Sciatic nerve (tissue), 2 donors: ENCODE measurements at regions not wholly inside any gene's neighbourhood (a gene's known extent, or its start where the extent isn't known, plus 50 kb on each side); places are given as distances from the start of the nearest gene placed in this dataset.
A peak's percentile ranks its signal among the peaks of the same experiment; 100 is the strongest.
"Not testable (repeated sequence)": the region's sequence is repeated elsewhere in the genome, so short reads cannot be mapped to it uniquely, and the experiment has no call there.

Experiments used
- ATAC-seq: fragments of 200-7000 bp; cut with Tn5 transposase; one replicate; pipeline ENCODE4 v1.9.1; 2020; ENCODE audit warnings: mild to moderate bottlenecking, moderate library complexity
- DNase-seq: peaks from one replicate; pipeline ENCODE4 v3.0.0-alpha.2; 2020; ENCODE audit warnings: low spot score
- intact Hi-C: fragments of 100-400 bp; cut with DNase I; formaldehyde crosslinking; loops from one replicate; pipeline ENCODE4 v1.14.2; 2022
- donor health status: DM: no; HTN: no; CAD: no.
- donor health status: DM: no; HTN: no; CAD: no.

DNA sequence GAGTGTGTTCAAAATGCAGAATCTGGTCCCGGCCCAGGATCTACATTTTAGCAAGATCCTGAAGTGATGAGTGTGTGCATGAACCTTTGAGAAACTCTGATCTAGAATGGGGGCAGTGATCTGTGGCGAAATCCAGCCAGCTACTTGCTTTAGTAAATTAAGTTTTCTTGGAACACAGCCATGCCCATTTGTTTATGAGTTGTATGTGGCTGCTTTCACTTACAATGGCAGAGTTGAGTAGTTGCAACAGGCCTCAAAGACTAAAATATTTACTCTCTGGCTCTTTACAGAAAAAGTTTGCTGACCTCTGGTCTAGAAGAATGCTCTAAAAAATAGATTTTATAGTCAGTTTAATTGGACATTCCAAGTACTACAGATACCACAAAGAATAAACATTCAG, 588.3 kb downstream of the BNC2 start:
- intact Hi-C loops, result no loop called here
- ATAC-seq, result peak; percentile 22
- DNase-seq, result no peak

DNA sequence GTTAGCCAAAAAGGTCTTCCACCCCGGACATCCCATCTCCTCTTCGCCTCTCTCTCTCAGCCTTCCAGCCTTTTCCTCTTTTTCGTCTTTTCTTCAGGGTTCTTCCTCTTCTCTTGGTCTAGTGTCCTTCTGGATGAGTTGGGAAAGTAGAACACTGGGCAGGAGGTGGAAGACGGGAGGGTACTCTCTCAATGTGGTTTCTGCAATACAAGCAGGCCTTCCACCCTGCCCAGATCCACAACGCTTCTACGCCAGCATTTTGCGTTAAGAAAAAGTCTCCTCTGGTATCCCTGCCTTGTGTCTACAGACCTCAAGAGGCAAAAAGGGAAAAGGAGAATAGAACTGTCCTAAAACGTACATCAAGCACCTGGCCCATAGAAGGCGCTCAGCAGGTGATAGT, 587.8 kb downstream of the BNC2 start:
- no peak for DNase-seq
- intact Hi-C loops, result no loop called here
- peak; percentile 43 for ATAC-seq

DNA sequence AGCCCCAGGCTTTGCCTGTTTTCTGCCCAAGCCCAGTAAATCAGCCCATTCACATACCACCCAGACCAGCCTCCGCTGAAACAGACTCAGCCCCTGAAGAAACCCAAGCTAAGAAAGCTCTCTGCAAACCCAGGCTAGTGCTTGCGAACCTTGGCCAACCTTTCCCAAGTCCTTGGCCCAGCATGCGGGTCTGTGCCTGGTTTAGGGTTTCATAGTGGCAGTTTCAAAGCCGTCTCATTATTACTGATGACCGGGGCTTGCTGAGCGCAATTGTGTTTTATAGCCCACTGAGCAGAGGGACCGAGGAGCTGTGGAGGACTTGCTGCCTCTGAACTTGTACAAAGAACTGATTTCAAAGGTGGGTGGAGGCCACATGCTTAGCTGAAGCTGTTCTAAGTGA, 584.3 kb downstream of the BNC2 start:
- DNase-seq (no peak), ATAC-seq (no peak)
- intact Hi-C loops, result no loop called here

DNA sequence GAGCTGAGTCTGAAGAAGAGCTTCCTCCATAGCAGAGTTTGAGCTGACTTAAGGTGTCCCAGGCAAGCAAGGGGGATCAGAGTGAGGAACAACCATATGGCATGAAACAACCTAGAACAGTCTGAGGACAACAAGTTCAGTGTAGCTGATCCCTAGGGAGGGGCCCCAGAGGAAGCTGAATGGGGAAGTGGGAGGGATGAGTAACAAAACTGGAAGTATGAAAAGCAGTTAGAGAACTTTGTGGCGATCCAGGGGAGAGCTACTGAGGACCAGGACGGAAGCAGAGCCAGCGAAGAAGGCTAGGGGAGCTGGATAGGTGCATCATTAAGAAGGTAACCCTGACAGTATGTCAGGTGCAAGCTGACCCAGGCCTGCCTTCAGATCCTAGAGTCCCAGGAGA, 580.8 kb downstream of the BNC2 start:
- DNase-seq (no peak), ATAC-seq (peak; percentile 42)
- intact Hi-C loops, result no loop called here

DNA sequence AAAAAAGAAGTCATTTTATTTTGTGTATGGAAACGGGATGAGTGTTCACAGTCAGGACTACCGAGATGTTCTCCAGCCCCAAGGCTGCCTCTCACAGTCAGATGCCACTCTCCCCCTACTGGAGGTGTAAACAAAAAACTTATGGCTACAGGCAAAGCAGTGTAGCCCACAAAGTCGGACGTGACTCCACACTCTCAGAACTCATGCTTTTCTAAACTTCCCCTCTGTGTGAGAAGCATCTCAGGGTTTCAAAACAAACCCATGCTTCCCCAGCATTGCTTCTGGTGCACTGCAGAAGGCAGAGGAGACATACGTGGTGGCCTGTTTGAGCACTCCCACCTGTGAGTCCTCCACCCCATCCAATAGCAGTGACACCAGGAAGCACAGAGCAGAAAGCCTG, 580.3 kb downstream of the BNC2 start:
- DNase-seq (no peak), ATAC-seq (no peak)
- intact Hi-C loops, result no loop called here

DNA sequence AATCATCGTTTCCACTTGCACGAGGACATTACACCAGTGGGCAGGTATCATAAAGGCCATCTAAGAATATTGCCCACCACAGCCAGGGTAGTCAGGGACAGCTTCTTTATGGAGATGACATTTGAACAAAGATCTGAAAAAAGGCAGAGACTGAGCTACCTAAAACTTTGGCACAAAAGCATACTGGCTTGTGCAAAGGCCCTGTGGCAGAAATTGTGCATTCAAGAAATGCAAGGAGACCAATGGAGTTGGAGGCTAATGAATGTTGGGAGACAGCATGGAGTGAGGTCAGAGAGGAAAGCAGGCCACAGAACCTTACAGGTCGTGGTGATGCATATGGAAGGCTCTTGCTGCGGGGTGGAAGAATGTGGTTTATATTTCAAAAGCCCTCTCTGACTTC, 578.5 kb downstream of the BNC2 start:
- ATAC-seq (no peak), DNase-seq (no peak)
- intact Hi-C loops, result no loop called here

DNA sequence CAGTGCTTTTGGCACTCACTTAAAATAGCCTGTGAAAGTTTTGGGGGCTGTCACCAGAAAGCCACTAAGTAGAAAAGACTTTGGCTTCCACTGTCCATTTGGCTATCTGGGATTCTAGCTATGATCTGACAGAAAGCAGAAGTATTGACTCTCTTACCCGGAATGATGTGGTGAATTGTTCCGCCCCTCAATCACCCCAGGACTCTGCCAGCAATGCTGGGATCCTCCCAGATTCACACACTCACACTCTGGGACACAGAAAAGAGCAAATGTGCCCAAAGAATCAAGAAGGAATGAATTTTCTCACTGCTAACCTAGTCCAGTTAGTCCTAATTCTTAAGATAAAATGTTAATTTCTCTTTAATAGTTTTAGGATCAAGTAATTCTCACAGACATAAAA, 576.9 kb downstream of the BNC2 start:
- ATAC-seq (peak; percentile 38), DNase-seq (no peak)
- intact Hi-C loops, result no loop called here

DNA sequence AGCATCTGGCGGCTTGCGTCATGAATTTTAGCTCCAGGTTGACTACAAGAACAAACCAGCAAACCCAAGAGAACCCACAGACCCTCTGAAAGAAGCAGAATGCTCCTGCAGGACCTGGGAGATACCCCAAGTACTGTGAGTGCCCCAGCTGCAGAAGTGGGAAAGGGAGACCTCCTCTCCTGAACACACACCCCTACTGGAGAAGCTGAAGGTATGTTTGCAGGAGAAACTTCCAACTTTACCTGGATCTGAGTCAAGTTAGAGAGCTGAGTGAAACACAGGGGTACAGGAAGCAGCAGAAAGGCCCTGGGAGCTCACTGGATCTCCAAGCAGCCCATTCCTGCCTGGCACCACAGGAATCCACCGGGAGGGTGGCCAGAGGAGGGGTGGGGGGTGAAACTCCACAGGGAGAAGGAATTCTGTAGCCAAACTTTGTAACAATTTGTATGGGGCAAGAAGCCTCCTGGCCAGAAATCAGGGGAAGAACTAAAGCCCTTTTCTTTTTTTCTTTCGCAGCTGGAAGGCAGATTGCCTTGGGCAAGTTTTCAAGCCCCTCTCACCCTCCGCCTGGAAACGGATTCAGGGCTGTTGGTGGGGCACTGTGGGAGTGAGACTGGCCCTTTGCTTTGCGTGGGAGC, 576.2 kb downstream of the BNC2 start:
- intact Hi-C loops, result no loop called here
- ATAC-seq (peak; percentile 30), DNase-seq (no peak)

DNA sequence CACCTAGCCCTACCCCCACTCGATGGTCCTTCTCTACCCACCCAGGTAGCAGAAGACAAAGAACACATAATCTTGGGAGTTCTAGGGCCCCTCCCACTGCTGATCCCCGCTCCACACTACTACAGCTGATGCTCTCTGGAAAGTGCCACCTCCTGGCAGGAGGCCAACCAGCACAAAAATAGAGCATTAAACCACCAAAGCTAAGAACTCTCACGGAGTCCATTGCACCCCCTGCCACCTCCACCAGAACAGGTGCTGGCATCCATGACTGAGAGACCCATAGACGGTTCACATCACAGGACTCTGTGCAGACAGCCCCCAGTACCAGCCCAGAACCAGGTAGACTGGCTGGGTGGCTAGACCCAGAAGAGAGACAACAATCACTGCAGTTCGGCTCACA, 575.5 kb downstream of the BNC2 start:
- intact Hi-C loops, ATAC-seq, DNase-seq: not testable (repeated sequence)

DNA sequence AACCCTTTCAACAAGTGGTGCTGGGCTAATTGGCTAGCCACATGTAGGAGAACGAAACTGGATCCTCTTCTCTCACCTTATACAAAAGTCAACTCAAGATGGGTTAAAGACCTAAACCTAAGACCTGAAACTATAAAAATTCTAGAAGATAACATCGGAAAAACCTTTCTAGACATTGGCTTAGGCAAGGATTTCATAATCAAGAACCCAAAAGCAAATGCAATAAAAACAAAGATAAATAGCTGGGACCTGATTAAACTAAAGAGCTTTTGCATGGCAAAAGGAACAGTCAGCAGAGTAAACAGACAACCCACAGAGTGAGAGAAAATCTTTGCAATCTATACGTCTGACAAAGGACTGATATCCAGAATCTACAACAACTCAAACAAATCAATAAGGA, 571.1 kb downstream of the BNC2 start:
- DNase-seq, intact Hi-C loops, ATAC-seq: not testable (repeated sequence)

DNA sequence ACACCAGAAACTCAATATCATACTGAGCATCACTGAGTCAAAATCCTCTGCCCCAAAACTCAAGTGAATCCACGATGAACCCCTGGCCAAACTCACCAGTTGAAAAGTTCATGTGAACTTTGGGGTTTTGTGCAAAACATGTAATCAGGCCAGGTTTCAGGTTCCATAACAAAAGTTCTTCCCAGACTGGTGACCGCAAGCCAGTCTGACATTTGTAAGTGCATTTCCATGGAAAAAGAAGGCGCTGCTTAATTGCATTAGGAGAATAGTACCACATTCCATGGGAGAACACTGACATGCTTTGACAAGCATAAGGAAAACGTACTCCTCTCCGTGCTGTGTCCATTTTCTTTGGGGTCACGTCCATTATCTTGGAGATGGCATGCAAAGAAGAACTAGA, 567.0 kb downstream of the BNC2 start:
- intact Hi-C loops, result no loop called here
- DNase-seq (no peak), ATAC-seq (no peak)

DNA sequence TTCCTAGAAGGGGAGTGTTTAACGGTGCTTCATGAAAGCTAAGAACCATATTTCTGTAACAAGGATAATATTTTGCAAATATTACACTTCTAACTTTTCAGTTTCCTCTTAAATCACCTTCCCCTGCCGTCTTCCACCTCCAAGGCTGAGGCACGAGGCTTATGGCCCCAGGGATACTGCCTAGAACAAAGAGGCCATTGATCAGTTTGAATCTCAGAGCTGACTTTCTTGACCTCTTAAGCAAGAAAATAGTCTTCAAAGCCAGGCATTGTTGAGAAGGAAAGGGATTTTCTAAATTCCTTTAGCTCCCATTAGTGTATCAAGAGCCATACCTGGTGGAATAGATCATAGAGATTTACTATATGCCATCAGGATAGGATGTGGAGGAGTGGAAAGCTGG, 566.2 kb downstream of the BNC2 start:
- DNase-seq, result no peak

DNA sequence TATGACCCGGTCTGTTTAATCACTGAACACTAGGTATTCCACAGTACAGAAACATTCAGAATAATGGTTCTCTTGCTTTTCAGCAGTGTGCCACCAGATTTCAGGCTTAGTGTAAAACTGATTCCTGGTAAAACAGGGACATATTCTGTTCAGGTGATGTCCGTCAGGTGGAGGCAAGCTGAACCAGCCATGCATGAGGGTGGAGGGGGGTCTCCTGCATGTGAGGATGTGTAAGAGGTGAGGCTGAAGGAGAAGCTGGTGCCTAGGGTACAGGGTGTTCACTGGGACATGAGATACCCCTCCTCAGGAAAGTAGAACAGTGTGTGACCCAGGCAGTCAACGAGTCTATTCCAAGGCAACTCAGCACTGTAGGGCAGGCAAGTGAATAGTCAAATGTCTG, 563.9 kb downstream of the BNC2 start:
- DNase-seq (no peak), ATAC-seq (no peak)
- intact Hi-C loops, result no loop called here

More for the DNA sequence above, 566.2 kb downstream of the BNC2 start:
- ATAC-seq, result peak; percentile 79
- intact Hi-C loops, result no loop called here

DNA sequence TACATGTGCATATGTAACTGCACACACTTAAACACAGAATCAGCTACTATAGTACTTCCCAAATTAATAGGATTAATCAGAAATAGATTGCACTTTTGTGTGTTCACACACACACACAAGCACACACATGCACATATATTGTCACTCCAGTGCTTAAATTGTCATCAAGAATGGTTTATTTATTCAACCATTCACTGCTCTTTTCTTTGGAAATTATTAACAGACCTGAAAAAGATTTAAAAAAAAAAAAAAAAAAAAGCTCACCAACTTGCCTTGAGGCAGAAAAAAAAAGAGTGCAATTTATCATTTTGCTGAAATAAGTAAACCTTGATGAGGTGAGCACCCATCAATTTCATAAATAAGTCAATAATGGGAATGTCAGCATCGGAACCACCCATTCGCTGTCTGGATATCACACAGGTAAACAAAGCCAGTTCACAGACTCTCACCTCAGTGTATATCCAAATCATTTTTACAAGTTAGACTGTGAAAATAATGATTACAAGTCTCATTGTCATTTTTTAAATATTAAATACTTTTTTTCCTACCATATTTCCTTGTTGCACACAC, 562.8 kb downstream of the BNC2 start:
- DNase-seq (no peak), ATAC-seq (no peak)
- intact Hi-C loops, result no loop called here

DNA sequence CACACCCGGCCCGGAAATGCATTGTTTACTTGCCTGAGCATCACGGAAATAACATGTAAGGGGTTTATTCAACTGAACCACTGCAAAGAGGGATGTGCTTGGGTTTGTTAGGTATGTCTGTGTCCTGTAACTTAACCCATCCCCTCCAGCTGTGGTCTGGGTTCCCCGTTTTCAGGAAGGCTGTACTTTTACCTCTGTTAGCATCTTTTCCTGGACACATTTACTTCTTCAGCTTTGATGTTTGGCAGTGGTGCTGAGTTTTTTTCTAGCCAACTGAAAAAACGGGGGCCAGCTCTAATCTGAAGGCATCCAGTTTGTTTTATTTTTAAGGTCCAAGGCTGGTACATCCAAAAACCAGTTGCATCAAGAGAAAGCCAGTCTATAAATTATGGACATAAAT, 561.8 kb downstream of the BNC2 start:
- no peak for DNase-seq
- intact Hi-C loops, result no loop called here
- ATAC-seq, result no peak

DNA sequence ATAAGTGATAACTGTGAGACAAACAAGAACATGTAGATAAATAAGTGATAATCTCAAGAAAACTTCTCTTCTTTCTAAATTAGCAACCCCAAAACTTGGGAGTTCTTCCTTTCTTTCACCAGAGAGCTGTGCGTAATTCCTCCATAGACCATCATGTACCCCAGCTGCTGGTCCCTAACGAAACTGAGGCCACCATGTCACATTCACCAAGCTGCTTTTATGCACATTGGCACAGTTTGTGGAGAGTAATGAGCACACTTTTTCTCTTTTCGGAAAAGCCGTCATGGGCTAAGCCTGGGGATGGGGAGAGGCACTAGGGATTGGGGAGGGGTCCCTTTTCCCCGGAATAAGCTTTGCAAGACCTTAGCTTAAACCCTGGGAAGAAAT, 561.4 kb downstream of the BNC2 start:
- DNase-seq, result no peak
- peak; percentile 2 for ATAC-seq
- intact Hi-C loops, result no loop called here

DNA sequence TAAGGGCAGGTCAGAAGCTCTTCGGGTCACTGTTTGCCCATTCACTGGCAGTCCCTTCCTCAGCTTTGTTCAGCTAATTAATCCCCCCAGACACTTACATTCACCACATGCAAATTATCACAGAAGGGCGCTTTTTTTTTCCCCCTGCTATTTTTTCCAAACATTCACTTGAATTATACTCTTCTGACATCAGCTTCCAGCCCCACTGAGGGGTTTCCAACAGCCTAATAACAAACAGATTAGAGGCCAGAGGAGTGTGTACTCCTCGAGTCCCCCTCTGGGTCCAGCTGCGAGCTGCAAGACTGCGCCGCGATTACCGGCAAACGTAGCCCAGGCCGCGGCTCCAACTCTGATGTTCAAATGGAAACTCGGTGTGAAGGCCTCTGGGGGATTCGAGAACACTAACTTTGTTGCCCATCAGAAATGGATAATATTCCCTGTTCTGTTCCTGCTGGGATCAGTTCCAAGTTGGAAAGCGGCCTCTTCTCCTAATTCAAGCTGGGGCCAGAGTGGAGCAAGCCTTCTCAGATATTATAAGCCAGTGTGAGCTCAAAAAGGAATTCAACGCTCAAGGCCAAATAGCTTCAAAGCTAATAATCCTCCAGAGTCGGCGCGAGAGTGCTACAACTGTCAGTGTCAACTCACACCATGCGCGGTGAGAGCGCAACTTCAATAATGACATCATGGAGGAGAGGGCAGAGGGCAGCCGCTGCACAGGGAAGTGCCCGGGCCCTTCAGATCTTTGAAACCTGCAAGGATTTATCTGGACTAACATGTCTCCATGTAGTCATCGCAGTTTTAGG, 560.8 kb downstream of the BNC2 start:
- intact Hi-C loops, result no loop called here
- DNase-seq (peak; percentile 80), ATAC-seq (peak; percentile 86)

DNA sequence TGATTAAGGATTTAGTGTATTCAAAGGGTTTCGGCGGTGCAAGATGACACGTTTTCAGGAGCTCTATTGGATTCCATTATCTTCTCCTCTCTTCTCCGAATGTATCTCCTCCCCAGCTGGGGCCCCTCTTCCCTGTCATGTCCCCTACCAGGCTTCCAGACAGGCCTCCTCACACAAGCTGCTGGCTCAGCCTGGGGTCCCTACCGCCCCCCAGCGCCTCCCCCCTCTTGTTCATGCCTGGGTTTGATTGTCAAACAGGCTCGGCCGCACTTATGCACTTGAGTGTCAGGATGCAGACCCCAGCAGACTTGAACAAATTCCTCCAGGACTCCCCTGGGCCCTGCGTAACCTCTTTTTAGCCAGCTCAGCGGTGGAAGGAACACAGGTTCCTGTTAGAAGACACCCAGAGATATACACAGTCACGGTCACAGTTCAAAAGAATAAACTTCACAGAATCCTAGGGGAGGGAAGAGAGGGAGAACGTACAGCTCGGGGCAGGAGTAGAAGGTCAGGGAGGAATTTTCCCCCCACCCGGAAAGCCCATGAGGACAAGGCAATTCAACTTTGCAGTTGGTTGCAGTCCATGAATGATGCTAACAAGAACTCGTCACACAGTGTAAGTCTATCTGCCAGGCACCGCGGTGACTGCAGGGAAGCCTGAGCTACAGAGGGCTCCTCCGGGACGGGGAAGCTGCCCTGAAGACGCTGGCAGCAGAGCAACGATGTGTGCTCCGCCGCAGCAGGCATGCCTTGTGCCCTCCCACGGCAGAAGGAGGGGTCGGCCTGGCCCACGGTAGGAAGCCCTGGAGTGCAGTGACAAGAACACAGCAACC, 560.0 kb downstream of the BNC2 start:
- no peak for DNase-seq
- peak; percentile 60 for ATAC-seq
- intact Hi-C loops, result no loop called here

DNA sequence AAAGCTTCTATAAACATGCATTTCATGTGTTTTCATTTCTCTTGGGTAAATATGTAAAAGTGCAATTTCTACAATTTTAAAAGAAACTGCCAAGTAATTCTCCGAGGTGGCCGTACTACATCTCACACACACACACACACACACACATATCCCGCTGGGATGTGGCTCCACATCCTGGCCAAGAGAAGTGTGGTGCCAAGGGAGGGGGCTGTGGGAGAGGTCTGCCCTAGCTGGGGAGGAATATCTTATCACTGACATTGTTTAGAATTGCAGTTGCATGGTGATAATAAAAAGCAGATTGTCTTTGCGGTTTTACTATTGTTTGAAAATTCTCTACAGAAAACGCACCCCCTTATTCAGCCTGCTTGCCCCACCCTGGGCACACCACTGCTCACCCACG, 558.4 kb downstream of the BNC2 start:
- DNase-seq, result no peak
- intact Hi-C loops, result no loop called here
- ATAC-seq, result no peak
